ENCODE measurements at regions not wholly inside any gene's neighbourhood (a gene's known extent, or its start where the extent isn't known, plus 50 kb on each side); places are given as distances from the start of the nearest gene placed in this dataset.

GRCh38 chr4:102423375-102423774 is 77.8 kb upstream of the NFKB1 start:
- Mint-ChIP-seq H3K27me3 (ENCODE audit: low read depth, poor library complexity) (peaks cover 4% of the 10 kb centered on the region), H3K36me3 (ENCODE audit: low read depth) (peaks cover 22% of the 10 kb centered on the region), H3K27ac (no peak overlapping the region), H3K4me1 (peaks cover 16% of the 10 kb centered on the region), H3K9me3 (peaks cover 33% of the 10 kb centered on the region), H3K4me3 (no peak overlapping the region)
- TF ChIP-seq CTCF (IDR thresholded peaks at IDR 0.05): no peak
- DNase-seq: no peak

GRCh38 chr4:102427371-102427998 is 73.7 kb upstream of the NFKB1 start:
- Mint-ChIP-seq H3K36me3 (ENCODE audit: low read depth) (peaks cover 16% of the 10 kb centered on the region), H3K4me3 (no peak overlapping the region), H3K27ac (no peak overlapping the region), H3K9me3 (peaks cover 15% of the 10 kb centered on the region), H3K4me1 (peaks cover 41% of the 10 kb centered on the region), H3K27me3 (ENCODE audit: low read depth, poor library complexity) (peaks cover 4% of the 10 kb centered on the region)
- TF ChIP-seq CTCF (IDR thresholded peaks at IDR 0.05): no peak
- DNase-seq: no peak

GRCh38 chr4:102428122-102428521 is 73.0 kb upstream of the NFKB1 start:
- peaks cover 41% of the 10 kb centered on the region for H3K4me1 Mint-ChIP-seq
- peaks cover 9% of the 10 kb centered on the region for H3K36me3 Mint-ChIP-seq (ENCODE audit: low read depth)
- no peak for DNase-seq
- peaks cover 9% of the 10 kb centered on the region for H3K9me3 Mint-ChIP-seq
- H3K27me3 Mint-ChIP-seq (ENCODE audit: low read depth, poor library complexity): peaks cover 8% of the 10 kb centered on the region
- no peak overlapping the region for H3K4me3 Mint-ChIP-seq
- no peak for TF ChIP-seq CTCF (IDR thresholded peaks at IDR 0.05)
- H3K27ac Mint-ChIP-seq: peak overlapping the region; percentile 18

GRCh38 chr4:102429553-102429952 is 71.6 kb upstream of the NFKB1 start:
- Mint-ChIP-seq H3K27ac (peak overlapping the region; percentile 4), H3K4me3 (peak overlapping the region; percentile 46), H3K36me3 (ENCODE audit: low read depth) (peaks cover 11% of the 10 kb centered on the region), H3K4me1 (peaks cover 41% of the 10 kb centered on the region), H3K27me3 (ENCODE audit: low read depth, poor library complexity) (peaks cover 4% of the 10 kb centered on the region), H3K9me3 (peaks cover 8% of the 10 kb centered on the region)
- DNase-seq: no peak
- no peak for TF ChIP-seq CTCF (IDR thresholded peaks at IDR 0.05)

GRCh38 chr4:102430461-102430910 is 70.7 kb upstream of the NFKB1 start:
- Mint-ChIP-seq H3K4me3 (peak overlapping the region; percentile 90), H3K27ac (no peak overlapping the region), H3K9me3 (peaks cover 17% of the 10 kb centered on the region), H3K4me1 (peaks cover 41% of the 10 kb centered on the region), H3K27me3 (ENCODE audit: low read depth, poor library complexity) (peaks cover 4% of the 10 kb centered on the region), H3K36me3 (ENCODE audit: low read depth) (peaks cover 15% of the 10 kb centered on the region)
- no peak for DNase-seq
- no peak for TF ChIP-seq CTCF (IDR thresholded peaks at IDR 0.05)

- Mint-ChIP-seq H3K36me3 (ENCODE audit: low read depth) (peaks cover 15% of the 10 kb centered on the region), H3K9me3 (peaks cover 20% of the 10 kb centered on the region), H3K4me1 (peaks cover 41% of the 10 kb centered on the region), H3K27ac (no peak overlapping the region), H3K4me3 (peak overlapping the region; percentile 90), H3K27me3 (ENCODE audit: low read depth, poor library complexity) (peaks cover 4% of the 10 kb centered on the region)
- no peak for DNase-seq
- peak; percentile 25 for TF ChIP-seq CTCF (IDR thresholded peaks at IDR 0.05)
These were observed 69.6 kb upstream of the NFKB1 start for GRCh38 chr4:102431608-102431961.
